IPS-11a (cell line): ENCODE measurements at regions not wholly inside any gene's neighbourhood (a gene's known extent, or its start where the extent isn't known, plus 50 kb on each side); places are given as distances from the start of the nearest gene placed in this dataset.
"Not testable (repeated sequence)": the region's sequence is repeated elsewhere in the genome, so short reads cannot be mapped to it uniquely, and the experiment has no call there.

Experiments used
- H3K4me3 ChIP-seq: one replicate; pipeline ENCODE4 v1.5.1; 2013; ENCODE audit warnings: low read depth, low read length, control low read depth

- no peak overlapping the region for H3K4me3 ChIP-seq
Measured at GRCh38 chr9:86997156-86997555, 49.9 kb upstream of the GAS1 start.

DNA sequence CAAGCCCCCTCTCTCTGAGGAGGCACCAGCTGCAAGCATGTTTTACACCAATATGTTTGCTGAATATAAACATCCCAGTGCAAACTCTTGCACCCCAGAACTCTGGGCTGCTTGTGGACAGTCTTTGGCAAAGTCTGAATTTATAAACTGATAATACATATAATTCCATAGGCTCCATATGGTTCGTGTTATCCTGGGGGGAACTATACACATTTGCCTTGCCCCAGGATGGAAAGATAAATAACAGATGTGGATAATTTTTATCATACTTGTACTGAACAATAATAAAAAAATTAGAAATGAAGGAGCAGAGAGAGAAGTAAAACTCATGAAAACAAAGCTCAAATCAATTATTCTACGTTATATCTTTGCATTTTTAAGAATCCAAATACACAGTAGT is 50.6 kb upstream of the GAS1 start:
- H3K4me3 ChIP-seq: no peak overlapping the region

- H3K4me3 ChIP-seq: no peak overlapping the region
Measured at GRCh38 chr9:87002517-87002916, 55.2 kb upstream of the GAS1 start.

DNA sequence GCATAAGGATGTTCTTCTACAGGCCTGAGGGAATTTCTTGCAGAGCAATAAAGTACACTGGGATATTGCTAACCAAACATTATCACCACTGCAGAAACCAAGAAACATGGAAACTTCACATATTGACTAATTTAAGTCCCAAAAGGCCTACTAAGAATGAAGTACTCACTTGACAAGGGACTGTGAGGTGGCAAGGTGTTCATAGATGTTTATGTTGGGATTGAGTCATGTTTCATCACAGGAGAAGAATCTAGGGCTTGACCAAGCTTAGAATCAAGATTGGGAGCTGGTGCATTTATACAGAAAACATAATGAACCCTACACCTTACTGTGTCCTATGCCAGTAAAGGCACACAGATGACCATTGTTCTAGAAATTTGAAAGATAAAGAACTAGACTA is 56.7 kb upstream of the GAS1 start:
- no peak overlapping the region for H3K4me3 ChIP-seq

- H3K4me3 ChIP-seq: no peak overlapping the region
Measured at GRCh38 chr9:87006956-87007355, 59.6 kb upstream of the GAS1 start.

GRCh38 chr9:87007711-87008366 is 60.5 kb upstream of the GAS1 start:
- H3K4me3 ChIP-seq: no peak overlapping the region

DNA sequence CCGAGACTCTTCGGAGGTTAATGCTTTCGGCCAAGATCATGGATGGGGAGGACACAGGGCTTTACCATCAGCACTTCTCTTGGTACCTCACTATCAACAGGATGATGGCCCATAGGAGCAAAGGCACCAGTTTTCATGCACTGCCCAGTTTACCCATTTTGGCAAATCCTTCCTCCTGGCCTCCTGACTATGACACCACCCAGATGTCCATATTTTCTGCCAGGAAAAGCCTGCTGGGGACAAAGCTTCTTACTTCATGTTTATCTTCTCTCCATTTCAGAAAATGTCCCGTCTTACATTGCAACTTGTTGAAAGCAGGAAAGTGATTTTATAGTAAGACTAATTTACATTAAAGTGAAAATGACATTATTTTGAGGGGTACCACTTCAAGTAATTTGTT is 61.4 kb upstream of the GAS1 start:
- H3K4me3 ChIP-seq: no peak overlapping the region

- no peak overlapping the region for H3K4me3 ChIP-seq
Measured at GRCh38 chr9:87010626-87011025, 63.3 kb upstream of the GAS1 start.

- H3K4me3 ChIP-seq: no peak overlapping the region
Measured at GRCh38 chr9:87011551-87011950, 64.2 kb upstream of the GAS1 start.

- H3K4me3 ChIP-seq: no peak overlapping the region
Measured at GRCh38 chr9:87013490-87013889, 66.2 kb upstream of the GAS1 start.

- no peak overlapping the region for H3K4me3 ChIP-seq
Measured at GRCh38 chr9:87014436-87014835, 67.1 kb upstream of the GAS1 start.

GRCh38 chr9:87016681-87017080 is 69.4 kb upstream of the GAS1 start:
- no peak overlapping the region for H3K4me3 ChIP-seq

DNA sequence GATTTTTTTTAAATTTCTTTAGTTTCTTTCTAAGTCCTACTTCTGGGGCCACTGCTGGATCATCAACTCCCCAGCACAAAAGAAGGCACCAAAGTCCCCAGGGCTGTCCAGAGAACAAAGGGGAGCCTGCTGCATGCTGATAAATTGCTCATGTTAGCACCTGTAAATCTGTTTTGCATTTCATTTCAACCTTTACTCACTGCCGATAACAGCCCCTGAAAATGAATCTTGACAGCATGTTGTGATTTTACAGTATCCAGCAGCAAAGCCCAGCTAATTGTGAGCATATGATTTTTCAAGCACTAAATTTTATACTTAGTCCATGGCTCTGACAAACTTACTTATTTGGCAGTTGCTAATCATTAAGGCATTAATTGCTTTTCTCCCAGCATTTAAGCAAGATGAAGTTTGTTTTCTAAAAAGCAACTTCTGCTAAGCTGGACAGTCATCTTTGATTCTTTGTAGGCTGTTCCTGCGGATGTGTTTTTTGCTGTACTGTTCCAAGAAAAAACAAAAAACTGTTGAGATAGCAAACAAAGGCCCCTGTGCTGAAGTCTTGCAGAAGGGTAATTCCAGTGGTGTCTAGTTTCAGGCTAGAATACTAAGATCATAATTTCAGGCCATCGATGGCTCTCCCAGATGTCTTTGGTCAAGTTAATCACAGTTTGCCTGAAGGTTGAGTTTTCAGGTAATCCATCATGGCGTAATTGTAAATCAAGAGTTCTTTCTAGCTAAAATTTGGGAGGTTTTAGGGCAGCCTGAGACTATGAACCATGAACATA is 73.1 kb upstream of the GAS1 start:
- H3K4me3 ChIP-seq: no peak overlapping the region

GRCh38 chr9:87022178-87022577 is 74.9 kb upstream of the GAS1 start:
- no peak overlapping the region for H3K4me3 ChIP-seq

- no peak overlapping the region for H3K4me3 ChIP-seq
Measured at GRCh38 chr9:87026204-87026603, 78.9 kb upstream of the GAS1 start.

DNA sequence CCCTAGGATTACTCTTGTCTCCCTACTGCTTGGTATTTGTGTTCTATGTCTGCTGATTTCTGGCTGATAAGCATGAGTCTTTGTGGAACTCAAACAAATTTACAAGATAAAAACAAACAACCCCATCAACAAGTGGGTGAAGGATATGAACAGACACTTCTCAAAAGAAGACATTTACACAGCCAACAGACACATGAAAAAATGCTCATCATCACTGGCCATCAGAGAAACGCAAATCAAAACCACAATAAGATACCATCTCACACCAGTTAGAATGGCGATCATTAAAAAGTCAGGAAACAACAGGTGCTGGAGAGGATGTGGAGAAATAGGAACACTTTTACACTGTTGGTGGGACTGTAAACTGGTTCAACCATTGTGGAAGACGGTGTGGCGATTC is 81.5 kb upstream of the GAS1 start:
- not testable (repeated sequence) for H3K4me3 ChIP-seq

DNA sequence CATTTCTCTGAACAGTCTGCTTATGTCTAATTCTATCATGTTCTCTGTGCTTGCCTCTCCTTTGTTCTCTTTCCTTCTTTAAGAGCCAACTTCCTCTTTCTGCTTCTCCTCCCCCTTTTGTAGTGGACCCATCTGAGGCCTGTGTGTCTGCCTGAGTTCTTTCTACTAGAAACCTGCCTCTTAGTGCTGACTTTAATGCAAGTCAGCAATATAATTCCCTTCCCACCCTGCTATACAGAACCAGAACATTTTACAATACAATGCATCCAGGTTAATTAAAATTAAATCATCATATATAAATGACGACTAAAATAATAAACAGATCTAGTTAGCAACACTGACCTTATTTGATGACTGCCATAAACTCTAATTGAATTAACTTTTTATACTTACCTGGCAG is 82.6 kb upstream of the GAS1 start:
- no peak overlapping the region for H3K4me3 ChIP-seq

- H3K4me3 ChIP-seq: no peak overlapping the region
Measured at GRCh38 chr9:87034841-87035240, 87.5 kb upstream of the GAS1 start.

GRCh38 chr9:87035879-87036278 is 88.6 kb upstream of the GAS1 start:
- H3K4me3 ChIP-seq: no peak overlapping the region

- no peak overlapping the region for H3K4me3 ChIP-seq
Measured at GRCh38 chr9:87036506-87036905, 89.2 kb upstream of the GAS1 start.

- H3K4me3 ChIP-seq: no peak overlapping the region
Measured at GRCh38 chr9:87039809-87040392, 92.6 kb upstream of the GAS1 start.

GRCh38 chr9:87040410-87041009 is 93.2 kb upstream of the GAS1 start:
- H3K4me3 ChIP-seq: no peak overlapping the region
